HG03175 (cell line): ENCODE measurements at regions not wholly inside any gene's neighbourhood (a gene's known extent, or its start where the extent isn't known, plus 50 kb on each side); places are given as distances from the start of the nearest gene placed in this dataset.

Experiments used
- ATAC-seq: cut with Tn5 transposase; IDR thresholded peaks from one replicate; pipeline ENCODE4 v1.9.1; 2021; ENCODE audit warnings: mild to moderate bottlenecking, moderate library complexity; ENCODE audit not compliant: unreplicated experiment

DNA sequence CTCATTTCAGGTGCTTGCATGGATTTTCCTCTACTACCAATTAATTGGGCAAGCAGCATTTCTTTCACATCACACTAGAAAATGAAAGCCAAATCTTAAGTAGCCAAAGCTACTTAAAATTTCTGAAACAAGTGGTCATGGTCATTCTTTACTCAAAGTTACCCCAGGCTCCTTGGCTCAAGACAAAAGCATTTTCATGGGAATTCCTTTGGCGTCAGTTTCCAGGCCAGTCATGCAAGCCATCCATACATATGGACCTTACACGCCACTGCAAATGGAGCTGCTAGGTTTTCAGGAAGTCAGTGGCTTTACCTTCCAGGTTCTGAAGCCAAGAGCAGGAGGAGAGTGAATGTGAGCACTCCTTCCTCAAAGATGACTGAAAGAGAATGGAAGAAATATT, 83.7 kb upstream of the IL12A start:
- no peak for ATAC-seq

- no peak for ATAC-seq
These were observed 80.8 kb upstream of the IL12A start for GRCh38 chr3:159907828-159908227.

GRCh38 chr3:159910991-159911663, 77.5 kb upstream of the IL12A start:
- ATAC-seq: peak; percentile 92

DNA sequence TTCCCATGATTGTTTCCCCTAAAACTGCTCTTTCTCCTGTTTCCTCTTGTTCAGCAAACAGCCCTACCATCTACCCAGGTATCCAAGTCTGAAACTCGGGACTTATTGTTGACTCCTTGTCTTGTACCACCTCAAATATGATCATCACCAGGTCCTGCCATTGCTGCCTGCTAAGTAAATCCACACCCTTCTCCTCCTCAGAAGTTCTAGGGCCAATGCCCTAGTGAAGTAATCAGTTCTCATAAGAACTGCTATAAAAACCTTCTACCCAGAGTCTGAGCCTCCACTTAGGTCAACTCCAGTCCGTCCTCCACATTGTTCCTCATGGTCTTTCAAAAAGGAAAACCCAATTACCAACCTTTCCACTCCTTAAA, 77.0 kb upstream of the IL12A start:
- no peak for ATAC-seq

DNA sequence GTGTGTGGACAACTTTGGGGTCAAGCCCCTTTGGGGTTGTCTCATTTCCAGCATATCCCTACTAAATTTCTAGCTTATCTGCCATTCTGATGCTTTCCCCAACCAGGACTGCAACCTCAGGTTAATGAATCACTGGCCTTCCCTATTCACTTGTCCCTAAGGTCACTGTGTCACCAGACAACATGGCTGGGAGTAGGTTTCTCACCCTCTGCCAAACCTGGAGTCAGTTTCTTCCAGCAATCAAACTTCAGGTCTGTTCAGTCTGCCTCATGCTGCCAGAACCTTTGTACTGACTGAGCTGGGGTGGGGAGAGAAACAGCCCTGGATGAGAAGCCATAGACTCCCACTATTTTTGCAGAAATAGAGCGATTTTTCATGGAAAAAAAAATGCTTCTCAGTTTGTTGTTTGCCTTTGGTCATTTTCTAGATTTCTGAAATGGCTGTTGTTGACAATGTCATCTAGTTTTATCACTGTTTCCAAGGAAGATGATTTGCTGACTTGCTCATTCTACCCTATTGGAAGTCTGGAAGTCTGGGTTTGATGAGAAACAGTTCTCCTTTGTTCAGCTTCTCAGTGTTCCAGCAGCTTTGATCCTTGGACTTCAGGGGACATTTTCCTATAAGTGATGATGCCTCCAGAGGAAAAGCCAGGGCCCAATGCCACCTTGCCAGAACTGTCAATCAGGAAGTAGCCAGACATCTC, 74.8 kb upstream of the IL12A start:
- no peak for ATAC-seq

DNA sequence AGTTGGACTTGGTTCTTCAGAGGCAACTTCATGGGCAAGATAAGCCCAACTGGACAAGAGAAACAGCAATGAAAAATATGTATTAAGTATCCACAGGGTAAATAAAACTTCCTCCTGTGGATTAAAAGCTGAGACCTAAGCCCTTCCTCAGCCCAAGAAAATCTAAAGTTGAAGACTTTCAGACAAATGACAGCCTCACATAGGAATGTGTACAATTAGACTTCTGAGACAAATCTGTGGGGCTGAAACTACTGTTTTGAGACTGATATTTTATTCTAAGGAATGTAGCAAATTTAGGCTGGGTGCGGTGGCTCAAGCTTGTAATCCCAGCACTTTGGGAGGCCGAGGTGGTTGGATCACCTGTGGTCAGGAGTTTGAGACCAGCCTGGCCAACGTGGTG, 74.2 kb upstream of the IL12A start:
- no peak for ATAC-seq

GRCh38 chr3:159916052-159916451, 72.6 kb upstream of the IL12A start:
- no peak for ATAC-seq

DNA sequence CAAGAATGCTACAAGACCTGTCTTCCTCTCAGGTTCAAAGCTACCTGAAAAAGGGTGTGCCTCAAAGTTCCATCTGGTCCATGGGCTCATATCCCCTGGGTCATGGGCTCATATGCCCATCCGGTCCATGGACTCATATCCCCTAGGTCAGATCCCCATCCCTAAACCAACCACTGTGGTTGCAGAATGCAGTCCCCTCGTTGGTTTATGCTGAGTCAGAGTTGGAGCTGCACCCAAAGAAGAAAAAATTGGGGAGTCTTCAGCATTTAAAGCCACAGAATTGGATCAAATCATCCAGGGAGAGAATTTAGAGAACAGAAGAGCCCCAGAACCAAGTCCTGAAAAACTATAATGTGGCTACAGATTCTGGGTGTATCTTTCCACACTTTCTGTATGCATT, 71.5 kb upstream of the IL12A start:
- no peak for ATAC-seq

DNA sequence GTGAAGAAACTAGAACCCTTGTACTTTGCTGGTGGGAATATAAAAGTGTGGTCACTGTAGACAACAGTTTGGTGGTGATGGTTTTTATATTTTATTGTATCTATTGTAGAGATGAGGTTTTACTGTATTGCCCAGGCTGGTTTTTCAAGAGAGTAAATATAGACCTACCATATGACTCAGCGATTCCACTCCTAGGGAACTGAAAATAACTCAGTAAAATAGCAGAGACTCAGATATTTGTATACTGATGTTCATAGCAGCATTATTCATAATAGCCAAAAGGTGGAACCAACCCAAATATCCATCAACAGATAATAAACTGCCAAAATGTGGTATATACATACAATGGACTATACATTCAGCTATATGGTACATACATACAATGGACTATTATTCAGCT, 68.8 kb upstream of the IL12A start:
- ATAC-seq: peak; percentile 79

- no peak for ATAC-seq
These were observed 66.3 kb upstream of the IL12A start for GRCh38 chr3:159922193-159922840.

DNA sequence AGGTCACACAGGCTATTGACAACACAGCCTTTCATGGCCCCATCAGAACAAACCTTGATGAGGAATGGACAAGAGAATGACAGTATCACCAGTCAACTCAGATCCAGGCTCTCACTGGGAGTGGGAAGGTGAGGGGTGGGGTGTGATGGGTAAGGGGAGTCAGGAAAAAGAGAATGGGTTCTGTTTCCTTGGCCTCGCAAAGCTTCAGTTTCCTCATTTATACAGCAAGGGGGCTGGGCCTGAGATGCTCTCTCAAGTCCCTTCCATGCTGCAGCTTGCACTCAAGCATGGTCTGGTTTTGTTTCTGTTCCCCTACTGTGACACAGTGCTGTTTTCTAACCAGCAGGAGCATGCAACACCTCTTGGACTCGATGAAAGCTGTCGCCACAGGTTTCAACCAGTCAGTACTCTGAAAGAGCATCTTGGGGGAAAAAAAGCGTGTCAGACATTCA, 65.7 kb upstream of the IL12A start:
- ATAC-seq: peak; percentile 90

DNA sequence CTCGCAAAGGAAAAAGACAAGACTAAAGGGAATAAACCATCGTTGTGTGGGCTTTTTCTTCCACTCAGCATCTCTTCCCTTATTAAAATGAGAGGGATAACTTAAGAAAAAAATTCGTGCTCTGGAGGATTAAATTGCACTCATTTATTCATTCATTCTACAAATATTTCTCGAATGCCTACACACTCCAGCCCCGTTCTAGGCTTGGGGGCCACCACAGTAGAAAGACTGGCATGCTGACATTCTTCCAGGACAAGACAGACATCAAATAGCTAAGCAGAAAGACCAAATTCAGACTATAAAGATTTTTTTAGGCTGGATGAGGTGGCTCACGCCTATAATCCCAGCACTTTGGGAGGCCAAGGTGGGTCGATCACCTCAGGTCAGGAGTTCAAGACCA, 65.3 kb upstream of the IL12A start:
- no peak for ATAC-seq

DNA sequence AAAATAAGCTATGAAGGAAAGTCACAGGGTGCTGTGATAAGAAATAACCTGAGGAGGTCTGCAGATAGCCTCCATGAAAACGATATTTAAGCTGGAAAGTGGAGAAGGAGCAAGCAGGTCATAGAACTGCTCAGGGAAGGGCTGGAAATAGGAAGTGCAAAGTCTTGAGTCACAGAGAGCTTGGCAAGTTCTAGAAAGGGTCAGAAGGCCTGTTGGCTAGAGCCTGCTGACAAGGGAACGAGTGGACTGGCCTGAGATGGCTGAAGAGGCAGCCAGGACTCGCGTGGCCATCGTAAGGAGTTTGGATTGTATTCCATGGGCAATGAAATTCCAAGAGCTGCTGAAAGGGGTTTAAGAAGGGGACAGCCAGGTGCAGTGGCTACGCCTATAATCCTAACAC, 64.7 kb upstream of the IL12A start:
- no peak for ATAC-seq

DNA sequence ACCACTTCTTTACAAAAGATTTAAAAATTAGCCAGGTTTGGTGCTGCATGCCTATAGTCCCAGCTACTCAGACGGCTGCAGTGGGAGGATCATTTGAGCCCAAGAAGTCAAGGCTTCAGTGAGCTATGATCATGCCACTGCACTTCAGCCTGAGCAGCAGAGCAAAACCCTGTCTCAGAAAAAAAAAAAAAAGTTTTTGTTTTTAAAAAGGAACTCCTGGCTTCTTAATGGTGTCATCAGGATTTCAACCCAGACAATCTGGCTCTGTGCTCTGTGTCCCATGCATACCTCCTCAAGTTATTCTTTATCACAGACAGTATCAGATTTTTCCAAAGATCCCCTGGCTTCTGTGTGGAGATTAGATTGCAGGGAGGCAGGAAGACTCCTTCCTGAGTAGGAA, 64.2 kb upstream of the IL12A start:
- no peak for ATAC-seq

GRCh38 chr3:159925248-159925647, 63.4 kb upstream of the IL12A start:
- ATAC-seq: no peak

- no peak for ATAC-seq
These were observed 62.1 kb upstream of the IL12A start for GRCh38 chr3:159926573-159926972.

- no peak for ATAC-seq
These were observed 60.6 kb upstream of the IL12A start for GRCh38 chr3:159928071-159928491.

DNA sequence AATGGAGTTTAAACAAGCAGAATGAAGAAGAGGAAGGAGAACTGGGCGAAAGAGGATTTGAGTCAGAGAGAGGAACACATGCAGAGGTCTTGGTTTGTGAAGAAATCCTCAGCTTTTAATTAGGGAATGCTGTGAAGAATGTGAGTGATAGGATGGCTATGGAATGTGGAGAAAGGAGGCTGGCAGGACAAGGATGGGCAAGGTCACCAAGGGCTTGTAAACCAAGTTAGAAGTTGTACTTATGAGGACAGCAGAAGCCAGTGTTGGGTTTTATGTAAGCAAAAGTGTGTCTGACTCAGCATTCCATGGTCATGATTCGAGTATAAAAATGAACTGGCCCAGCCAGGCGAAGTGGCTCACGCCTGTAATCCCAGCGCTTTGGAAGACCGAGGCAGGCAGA, 60.0 kb upstream of the IL12A start:
- no peak for ATAC-seq

DNA sequence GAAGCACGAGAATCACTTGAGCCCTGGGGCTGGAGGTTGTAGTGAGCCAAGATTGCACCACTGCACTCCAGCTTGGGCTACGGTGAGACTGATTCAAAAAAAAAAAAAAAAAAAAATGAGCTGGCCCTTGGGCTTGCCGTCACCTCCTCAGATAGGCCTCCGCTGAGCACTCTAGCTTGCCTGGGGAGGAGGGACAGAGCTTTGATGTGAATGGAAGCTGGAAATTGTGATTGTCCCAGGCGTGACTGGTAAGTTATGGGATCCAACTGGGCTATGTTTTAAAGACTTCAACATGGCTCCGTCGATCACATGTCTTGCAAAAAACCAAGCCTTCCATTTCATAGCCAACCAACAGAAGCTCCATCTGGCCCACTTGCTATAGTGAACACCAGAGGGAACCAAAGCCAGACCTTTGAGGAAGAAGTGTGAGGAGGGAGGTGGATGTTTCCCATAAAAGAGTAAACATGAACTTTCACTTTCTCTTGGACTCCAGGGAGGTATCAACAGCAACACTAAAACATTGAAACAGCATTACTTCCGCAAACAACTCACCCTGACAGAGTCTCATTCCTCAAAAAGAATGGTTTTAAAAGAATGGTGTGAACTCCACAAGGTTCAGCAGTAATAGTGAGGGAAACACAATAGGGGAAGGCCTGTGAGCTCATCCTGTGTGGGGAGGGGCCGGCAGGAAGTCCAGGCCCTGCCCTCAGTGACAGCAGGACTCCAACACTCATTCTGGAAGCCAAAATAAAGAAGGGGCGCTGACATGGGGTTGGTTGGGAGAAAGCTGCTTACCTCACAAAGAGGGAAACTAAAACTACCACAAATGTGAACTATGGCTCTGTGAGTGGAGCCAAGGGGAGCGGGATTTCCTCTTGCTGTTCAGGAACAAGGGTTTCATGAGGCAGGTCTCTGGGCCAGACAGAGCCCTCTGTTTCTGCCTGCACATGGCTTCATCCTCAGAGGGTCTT, 59.2 kb upstream of the IL12A start:
- peak; percentile 76 for ATAC-seq

DNA sequence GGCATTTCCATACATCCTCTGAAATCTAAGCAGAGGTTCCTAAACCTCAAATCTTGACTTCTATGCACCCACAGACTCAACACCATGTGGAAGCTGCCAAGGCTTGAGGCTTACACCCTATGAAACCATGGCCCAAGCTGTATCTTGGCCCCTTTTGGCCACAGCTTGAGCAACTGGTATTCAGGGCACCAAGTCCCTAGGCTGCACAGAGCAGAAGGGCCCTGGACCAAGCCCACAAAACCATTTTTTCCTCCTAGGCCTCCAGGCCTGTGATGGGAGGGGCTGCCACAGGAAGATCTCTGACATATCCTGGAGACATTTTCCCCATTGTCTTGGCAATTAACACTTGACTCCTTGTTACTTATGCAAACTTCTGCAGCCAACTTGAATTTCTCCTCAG, 54.4 kb upstream of the IL12A start:
- ATAC-seq: no peak

GRCh38 chr3:159936541-159936940, 52.1 kb upstream of the IL12A start:
- no peak for ATAC-seq
